ENCODE measurements at regions not wholly inside any gene's neighbourhood (a gene's known extent, or its start where the extent isn't known, plus 50 kb on each side); places are given as distances from the start of the nearest gene placed in this dataset.

DNA sequence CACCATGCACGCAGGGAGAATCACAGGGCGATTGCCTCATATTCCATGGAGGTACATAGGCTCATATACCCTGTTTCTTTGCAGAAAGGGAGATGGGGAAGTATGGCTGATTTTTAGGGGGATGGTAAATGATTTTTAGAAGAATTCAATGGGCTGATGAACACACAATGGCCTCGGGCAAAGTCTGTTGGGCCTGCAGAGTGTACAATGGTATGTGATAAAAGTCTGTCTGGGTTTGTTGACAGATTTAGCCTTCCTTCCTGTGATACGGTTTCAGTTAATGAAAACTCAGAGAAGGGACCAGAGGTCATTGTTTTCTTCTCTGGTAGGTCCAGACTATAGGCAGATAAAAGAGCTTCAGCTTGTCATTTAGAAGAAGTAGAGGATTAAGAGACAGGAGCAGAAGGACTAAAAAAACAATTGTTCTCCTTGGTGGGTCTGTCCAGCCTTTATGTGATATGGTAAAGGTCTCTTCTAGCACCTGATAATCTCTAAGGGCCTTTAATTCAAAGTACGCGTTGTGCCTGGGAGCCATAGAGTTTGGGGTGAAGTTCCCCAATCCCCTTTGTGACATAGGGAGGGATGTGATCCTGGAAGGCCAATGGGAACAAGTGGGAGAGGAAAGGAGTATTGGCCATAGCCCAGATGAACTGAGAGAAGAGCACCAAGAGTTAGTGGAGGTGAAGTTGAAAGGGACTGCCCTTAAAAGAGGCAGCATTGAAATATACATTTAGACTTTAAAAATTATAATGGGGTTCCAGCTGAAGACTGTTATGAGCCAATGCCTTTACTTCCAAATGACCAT lies 107.5 kb upstream of the SERPINE2 start:
- Histone ChIP-seq H3K9me3 (ENCODE audit: control insufficient read depth in 2 of 3, insufficient read depth in 1 of 3, low read length in 3 of 3) (no peaks in the 10 kb centered on the region), H3K4me3 (ENCODE audit: low read length in 3 of 3) (no peak overlapping the region), H3K27ac (ENCODE audit: low read depth in 2 of 2, low read length in 2 of 2) (no peak overlapping the region), H3K4me1 (ENCODE audit: control insufficient read depth in 2 of 3, insufficient read depth in 2 of 3, low read depth in 1 of 3, low read length in 3 of 3) (peaks cover 0 to 6% (median 0%) of the 10 kb centered on the region in 3 donors), H3K36me3 (ENCODE audit: control insufficient read depth in 2 of 3, insufficient read depth in 3 of 3, low read length in 3 of 3) (no peaks in the 10 kb centered on the region), H3K27me3 (ENCODE audit: control insufficient read depth, insufficient read depth, low read length) (no peaks in the 10 kb centered on the region), H3K9ac (ENCODE audit: low read length in 3 of 3) (no peak overlapping the region)
- intact Hi-C loops (cut with DNase I): no loop called here
- FAIRE-seq (no peak), DNase-seq (no peak)
- TF ChIP-seq, protein P1, sequence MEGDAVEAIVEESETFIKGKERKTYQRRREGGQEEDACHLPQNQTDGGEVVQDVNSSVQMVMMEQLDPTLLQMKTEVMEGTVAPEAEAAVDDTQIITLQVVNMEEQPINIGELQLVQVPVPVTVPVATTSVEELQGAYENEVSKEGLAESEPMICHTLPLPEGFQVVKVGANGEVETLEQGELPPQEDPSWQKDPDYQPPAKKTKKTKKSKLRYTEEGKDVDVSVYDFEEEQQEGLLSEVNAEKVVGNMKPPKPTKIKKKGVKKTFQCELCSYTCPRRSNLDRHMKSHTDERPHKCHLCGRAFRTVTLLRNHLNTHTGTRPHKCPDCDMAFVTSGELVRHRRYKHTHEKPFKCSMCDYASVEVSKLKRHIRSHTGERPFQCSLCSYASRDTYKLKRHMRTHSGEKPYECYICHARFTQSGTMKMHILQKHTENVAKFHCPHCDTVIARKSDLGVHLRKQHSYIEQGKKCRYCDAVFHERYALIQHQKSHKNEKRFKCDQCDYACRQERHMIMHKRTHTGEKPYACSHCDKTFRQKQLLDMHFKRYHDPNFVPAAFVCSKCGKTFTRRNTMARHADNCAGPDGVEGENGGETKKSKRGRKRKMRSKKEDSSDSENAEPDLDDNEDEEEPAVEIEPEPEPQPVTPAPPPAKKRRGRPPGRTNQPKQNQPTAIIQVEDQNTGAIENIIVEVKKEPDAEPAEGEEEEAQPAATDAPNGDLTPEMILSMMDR (IDR thresholded peaks at IDR 0.05; ENCODE audit: borderline replicate concordance, extremely low read depth, insufficient read depth): no peak

- intact Hi-C loops (cut with DNase I): no loop called here
- Histone ChIP-seq H3K36me3 (ENCODE audit: control insufficient read depth in 2 of 3, insufficient read depth in 3 of 3, low read length in 3 of 3) (no peaks in the 10 kb centered on the region), H3K9ac (ENCODE audit: low read length in 3 of 3) (no peak overlapping the region), H3K27me3 (ENCODE audit: control insufficient read depth, insufficient read depth, low read length) (no peaks in the 10 kb centered on the region), H3K27ac (ENCODE audit: low read depth in 2 of 2, low read length in 2 of 2) (no peak overlapping the region), H3K9me3 (ENCODE audit: control insufficient read depth in 2 of 3, insufficient read depth in 1 of 3, low read length in 3 of 3) (no peaks in the 10 kb centered on the region), H3K4me1 (ENCODE audit: control insufficient read depth in 2 of 3, insufficient read depth in 2 of 3, low read depth in 1 of 3, low read length in 3 of 3) (peaks cover 0 to 6% (median 0%) of the 10 kb centered on the region in 3 donors), H3K4me3 (ENCODE audit: low read length in 3 of 3) (no peak overlapping the region)
- TF ChIP-seq, protein P1 (IDR thresholded peaks at IDR 0.05; ENCODE audit: borderline replicate concordance, extremely low read depth, insufficient read depth): no peak
- no peak for FAIRE-seq
- no peak for DNase-seq
Observed at GRCh38 chr2:224145751-224146355, 106.8 kb upstream of the SERPINE2 start.

- H3K27me3 ChIP-seq (ENCODE audit: control insufficient read depth, insufficient read depth, low read length): no peaks in the 10 kb centered on the region
- no peaks in the 10 kb centered on the region for H3K9me3 ChIP-seq (ENCODE audit: control insufficient read depth in 2 of 3, insufficient read depth in 1 of 3, low read length in 3 of 3)
- TF ChIP-seq, protein P1 (IDR thresholded peaks at IDR 0.05; ENCODE audit: borderline replicate concordance, extremely low read depth, insufficient read depth): no peak
- no peak overlapping the region for H3K4me3 ChIP-seq (ENCODE audit: low read length in 3 of 3)
- H3K4me1 ChIP-seq (ENCODE audit: control insufficient read depth in 2 of 3, insufficient read depth in 2 of 3, low read depth in 1 of 3, low read length in 3 of 3): peaks cover 0 to 6% (median 0%) of the 10 kb centered on the region in 3 donors
- intact Hi-C loops (cut with DNase I): no loop called here
- FAIRE-seq (no peak), DNase-seq (no peak)
- H3K27ac ChIP-seq (ENCODE audit: low read depth in 2 of 2, low read length in 2 of 2): no peak overlapping the region
- H3K9ac ChIP-seq (ENCODE audit: low read length in 3 of 3): no peak overlapping the region
- no peaks in the 10 kb centered on the region for H3K36me3 ChIP-seq (ENCODE audit: control insufficient read depth in 2 of 3, insufficient read depth in 3 of 3, low read length in 3 of 3)
Observed at GRCh38 chr2:224143526-224143925, 104.4 kb upstream of the SERPINE2 start.

All from kidney (tissue), 13 donors.